Pancreas (tissue), 10 donors: ENCODE measurements at regions not wholly inside any gene's neighbourhood (a gene's known extent, or its start where the extent isn't known, plus 50 kb on each side); places are given as distances from the start of the nearest gene placed in this dataset.

Source experiments
- ATAC-seq, 4 donors: fragments of 200-7000 bp; cut with Tn5 transposase; one replicate each; pipeline versions ENCODE4 v1.8.0 to v1.9.1; 2020; ENCODE audit warnings: mild to moderate bottlenecking in 4 of 4, moderate library complexity in 4 of 4
- DNase-seq, 6 donors: peaks; one replicate each; pipeline ENCODE4 v3.0.0-alpha.2; 2020
- FAIRE-seq: peaks from 2 replicates; lab custom pipeline; 2012; peaks lifted over from hg19 to GRCh38; lab: Jason Lieb, UNC
- H3K27ac ChIP-seq, 4 donors: fragments of 200-600 bp; sonication (generic); 1 replicate in 3 of 4; 2 replicates in 1 of 4; pipeline versions ENCODE4 v1.5.0 to v1.8.0; 2020
- H3K27me3 ChIP-seq, 4 donors: fragments of 200-600 bp; one replicate each; pipeline ENCODE4 v1.8.0; 2021
- H3K36me3 ChIP-seq, 3 donors: fragments of 200-600 bp; sonication (generic) in 1 of 3; one replicate each; pipeline versions ENCODE4 v1.5.0 to v1.8.0; 2020 to 2021
- H3K4me1 ChIP-seq, 3 donors: fragments of 200-600 bp; one replicate each; pipeline ENCODE4 v1.8.0; 2021
- H3K4me3 ChIP-seq, 4 donors: fragments of 200-600 bp; sonication (generic) in 2 of 4; one replicate each; pipeline versions ENCODE4 v1.5.0 to v1.8.0; 2020 to 2021
- H3K9me3 ChIP-seq, 4 donors: fragments of 200-600 bp; one replicate each; pipeline ENCODE4 v1.8.0; 2021
- WGBS, 2 donors: extraction: QIAGEN DNeasy Blood & Tissue Kit; methylation state at CpG; one replicate each; pipeline ENCODE4 v1.1.7; 2013; 5-methylcytosine and 5-hydroxymethylcytosine counted together
- intact Hi-C, 3 donors: fragments of 100-400 bp; cut with DNase I; formaldehyde crosslinking; loops; one replicate each; pipeline versions ENCODE4 v1.11.1 to v1.14.2; 2022
- TF ChIP-seq, protein P1 (sequence below), 4 donors: fragments of 200-600 bp; sonication (generic) in 3 of 4; IDR thresholded peaks; one replicate each; pipeline versions ENCODE4 v1.5.0 to v1.8.0; 2021; ENCODE audit warnings: antibody characterized with exemption in 4 of 4
- donor health status: healthy with polysubstance abuse.
- donor health status: DM: no; HTN: no; CAD: no; lungs with moderate emphysema.
- donor health status: DM: no; HTN: no; CAD: no.
- donor health status: control.
- donor health status: control.
- donor health status: Bipolar disorder and iron deficiency.
- donor health status: DM: yes; HTN: yes; CAD: no.
- donor health status: DM: no; HTN: no; CAD: no.
- donor health status: DM: no; HTN: no; CAD: no.
- donor health status: DM: yes; HTN: yes; CAD: no.

DNA sequence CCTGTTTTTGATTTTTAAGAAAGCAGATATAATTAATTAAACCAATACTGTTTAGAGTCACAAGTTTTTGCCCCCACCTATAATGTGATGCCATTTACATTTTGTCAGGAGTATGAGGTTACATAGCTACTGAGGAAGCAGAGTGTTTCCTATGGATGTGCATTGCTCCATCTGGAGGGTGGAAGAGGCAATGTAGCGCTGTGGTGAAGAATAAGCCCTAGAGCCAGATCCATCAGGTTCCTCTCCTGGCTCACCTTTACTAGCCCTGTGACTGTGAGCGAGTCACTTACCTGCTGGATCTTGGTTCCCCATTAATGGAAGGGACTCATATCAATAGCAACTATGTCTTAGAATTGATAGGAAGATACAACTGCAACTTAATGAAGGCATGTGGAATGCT, 216.0 kb downstream of the GPAM start:
- Histone ChIP-seq H3K4me1 (no peaks in the 10 kb centered on the region), H3K36me3 (no peaks in the 10 kb centered on the region), H3K4me3 (no peak overlapping the region), H3K27ac (no peak overlapping the region), H3K27me3 (no peaks in the 10 kb centered on the region), H3K9me3 (no peaks in the 10 kb centered on the region)
- DNase-seq (no peak), FAIRE-seq (no peak), ATAC-seq (no peak)
- 74 to 91% methylated on average over 2 of the region's 2 CpGs for WGBS, 2 donors
- TF ChIP-seq, protein P1, sequence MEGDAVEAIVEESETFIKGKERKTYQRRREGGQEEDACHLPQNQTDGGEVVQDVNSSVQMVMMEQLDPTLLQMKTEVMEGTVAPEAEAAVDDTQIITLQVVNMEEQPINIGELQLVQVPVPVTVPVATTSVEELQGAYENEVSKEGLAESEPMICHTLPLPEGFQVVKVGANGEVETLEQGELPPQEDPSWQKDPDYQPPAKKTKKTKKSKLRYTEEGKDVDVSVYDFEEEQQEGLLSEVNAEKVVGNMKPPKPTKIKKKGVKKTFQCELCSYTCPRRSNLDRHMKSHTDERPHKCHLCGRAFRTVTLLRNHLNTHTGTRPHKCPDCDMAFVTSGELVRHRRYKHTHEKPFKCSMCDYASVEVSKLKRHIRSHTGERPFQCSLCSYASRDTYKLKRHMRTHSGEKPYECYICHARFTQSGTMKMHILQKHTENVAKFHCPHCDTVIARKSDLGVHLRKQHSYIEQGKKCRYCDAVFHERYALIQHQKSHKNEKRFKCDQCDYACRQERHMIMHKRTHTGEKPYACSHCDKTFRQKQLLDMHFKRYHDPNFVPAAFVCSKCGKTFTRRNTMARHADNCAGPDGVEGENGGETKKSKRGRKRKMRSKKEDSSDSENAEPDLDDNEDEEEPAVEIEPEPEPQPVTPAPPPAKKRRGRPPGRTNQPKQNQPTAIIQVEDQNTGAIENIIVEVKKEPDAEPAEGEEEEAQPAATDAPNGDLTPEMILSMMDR (IDR thresholded peaks at IDR 0.05), result no peak
- intact Hi-C loops, result no loop called here

DNA sequence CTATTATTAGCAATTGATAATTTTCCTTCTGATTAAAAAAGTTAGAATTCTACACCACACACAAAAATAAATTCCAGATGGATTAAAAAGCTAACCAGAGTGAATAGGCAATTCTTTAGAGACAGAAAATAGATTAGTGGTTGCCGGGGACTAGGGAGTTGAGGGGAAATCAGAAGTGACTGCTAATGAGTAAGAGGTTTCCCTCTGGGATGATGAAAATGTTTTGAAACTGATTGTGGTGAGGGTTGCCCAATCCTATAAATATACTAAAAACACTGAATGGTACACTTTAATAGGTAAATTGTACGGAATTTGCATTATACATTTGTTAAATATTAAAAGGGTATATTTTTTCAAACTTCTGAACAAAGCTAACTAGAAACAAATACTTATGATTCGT, 214.9 kb downstream of the GPAM start:
- no peak for FAIRE-seq
- H3K4me1 ChIP-seq, result no peaks in the 10 kb centered on the region
- no peaks in the 10 kb centered on the region for H3K27me3 ChIP-seq
- no peak overlapping the region for H3K4me3 ChIP-seq
- H3K9me3 ChIP-seq, result no peaks in the 10 kb centered on the region
- no peaks in the 10 kb centered on the region for H3K36me3 ChIP-seq
- intact Hi-C loops, result no loop called here
- DNase-seq, result no peak
- no peak overlapping the region for H3K27ac ChIP-seq
- ATAC-seq, result no peak
- 34 to 51% methylated on average over 3 of the region's 3 CpGs for WGBS, 2 donors
- TF ChIP-seq, protein P1 (IDR thresholded peaks at IDR 0.05), result no peak

DNA sequence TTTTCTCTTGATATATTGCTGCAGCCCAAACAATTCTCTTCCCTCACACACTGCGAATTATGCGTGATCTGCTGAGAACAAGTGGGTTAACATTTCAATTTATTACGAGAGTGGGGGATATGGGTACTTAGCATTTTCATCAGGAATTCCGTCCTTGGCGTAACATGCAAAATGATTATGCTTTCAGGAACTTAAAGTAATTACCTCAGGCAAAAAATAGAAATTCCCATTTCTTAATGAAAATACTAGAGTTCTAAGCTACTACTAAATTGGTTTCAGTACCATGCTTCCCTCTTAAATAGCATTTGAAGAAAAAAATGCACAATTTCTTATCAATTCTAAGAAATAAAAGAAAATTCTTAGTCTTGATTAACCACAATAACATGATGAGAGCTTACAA, 213.5 kb downstream of the GPAM start:
- Histone ChIP-seq H3K27ac (no peak overlapping the region), H3K36me3 (no peaks in the 10 kb centered on the region), H3K9me3 (no peaks in the 10 kb centered on the region), H3K27me3 (no peaks in the 10 kb centered on the region), H3K4me1 (no peaks in the 10 kb centered on the region), H3K4me3 (no peak overlapping the region)
- FAIRE-seq (no peak), DNase-seq (no peak), ATAC-seq (no peak)
- intact Hi-C loops, result no loop called here
- 71 to 84% methylated on average over 5 of the region's 5 CpGs for WGBS, 2 donors
- TF ChIP-seq, protein P1 (IDR thresholded peaks at IDR 0.05), result no peak

DNA sequence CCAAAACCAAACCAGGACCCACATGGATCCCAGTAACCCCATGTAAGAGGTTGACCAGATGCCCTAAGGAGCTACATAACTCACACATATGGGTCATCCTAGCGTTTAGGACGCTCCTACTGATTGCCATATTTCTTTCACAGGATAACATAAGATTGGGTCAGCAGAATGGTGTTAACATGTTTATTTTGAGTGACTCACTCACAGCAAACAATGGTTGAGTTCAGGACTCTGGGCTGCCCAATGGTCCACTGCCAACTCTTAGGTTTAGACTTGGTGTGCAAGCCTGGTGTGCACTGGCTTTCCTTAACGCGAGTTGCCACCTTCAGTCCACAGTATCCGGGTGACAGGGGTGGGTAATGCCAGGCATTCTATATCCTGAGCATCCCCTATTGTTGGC, 211.5 kb downstream of the GPAM start:
- ATAC-seq (no peak), DNase-seq (no peak), FAIRE-seq (no peak)
- H3K36me3 ChIP-seq, result no peaks in the 10 kb centered on the region
- WGBS, 2 donors, result 62% methylated on average over 5 of the region's 5 CpGs
- no peaks in the 10 kb centered on the region for H3K27me3 ChIP-seq
- H3K4me1 ChIP-seq, result no peaks in the 10 kb centered on the region
- no peaks in the 10 kb centered on the region for H3K9me3 ChIP-seq
- no peak overlapping the region for H3K4me3 ChIP-seq
- no peak overlapping the region for H3K27ac ChIP-seq
- TF ChIP-seq, protein P1 (IDR thresholded peaks at IDR 0.05), result no peak
- intact Hi-C loops, result no loop called here

DNA sequence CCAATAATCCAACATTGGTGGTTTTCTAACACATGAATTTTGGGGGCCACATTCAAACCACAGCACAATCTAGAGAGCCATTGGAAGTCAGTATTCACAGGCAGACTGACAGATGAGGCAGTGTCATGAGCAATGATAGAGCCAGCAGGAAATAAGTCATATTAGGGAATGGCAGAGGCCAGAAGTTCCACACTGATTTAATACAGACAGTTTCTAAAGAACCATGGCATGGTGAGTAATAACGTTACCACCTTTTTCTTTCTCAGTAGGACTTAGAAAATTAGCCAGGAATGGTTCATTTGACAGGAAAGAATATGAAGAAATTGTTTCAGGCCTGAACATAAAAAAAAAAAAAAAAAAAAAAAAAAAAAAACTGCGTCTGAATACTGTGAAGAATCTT, 210.3 kb downstream of the GPAM start:
- DNase-seq (no peak), FAIRE-seq (no peak), ATAC-seq (no peak)
- intact Hi-C loops, result no loop called here
- no peaks in the 10 kb centered on the region for H3K36me3 ChIP-seq
- H3K27ac ChIP-seq, result no peak overlapping the region
- H3K4me3 ChIP-seq, result no peak overlapping the region
- TF ChIP-seq, protein P1 (IDR thresholded peaks at IDR 0.05), result no peak
- H3K27me3 ChIP-seq, result no peaks in the 10 kb centered on the region
- WGBS, 2 donors, result 63 to 77% methylated on average over 2 of the region's 2 CpGs
- no peaks in the 10 kb centered on the region for H3K9me3 ChIP-seq
- H3K4me1 ChIP-seq, result no peaks in the 10 kb centered on the region
